Glutamatergic neuron (in vitro differentiated cells): ENCODE measurements at regions not wholly inside any gene's neighbourhood (a gene's known extent, or its start where the extent isn't known, plus 50 kb on each side); places are given as distances from the start of the nearest gene placed in this dataset.

ENCODE experiments used
- DNase-seq: peaks from one replicate; pipeline ENCODE4 v3.0.0; 2022
- H3K27ac Mint-ChIP-seq: one replicate; pipeline ENCODE4 v1.8.0; 2020; ENCODE audit warnings: mild to moderate bottlenecking, mixed read lengths, inconsistent platforms; ENCODE audit not compliant: unreplicated experiment
- H3K27me3 Mint-ChIP-seq: one replicate; pipeline ENCODE4 v1.8.0; 2020; ENCODE audit warnings: mild to moderate bottlenecking, moderate library complexity, mixed read lengths, inconsistent platforms; ENCODE audit not compliant: unreplicated experiment
- H3K36me3 Mint-ChIP-seq: one replicate; pipeline ENCODE4 v1.8.0; 2020; ENCODE audit warnings: mild to moderate bottlenecking, mixed read lengths, inconsistent platforms; ENCODE audit not compliant: unreplicated experiment
- H3K4me1 Mint-ChIP-seq: one replicate; pipeline ENCODE4 v1.8.0; 2020; ENCODE audit warnings: mild to moderate bottlenecking, low read depth, mixed read lengths, inconsistent platforms; ENCODE audit not compliant: unreplicated experiment
- H3K4me3 Mint-ChIP-seq: one replicate; pipeline ENCODE4 v1.8.0; 2020; ENCODE audit warnings: mild to moderate bottlenecking, mixed read lengths, inconsistent platforms; ENCODE audit not compliant: unreplicated experiment
- H3K9me3 Mint-ChIP-seq: one replicate; pipeline ENCODE4 v1.8.0; 2020; ENCODE audit warnings: mild to moderate bottlenecking, moderate library complexity, mixed read lengths, inconsistent platforms; ENCODE audit not compliant: unreplicated experiment
- CTCF ChIP-seq: fragments of 200-600 bp; sonication (generic); IDR thresholded peaks from one replicate; pipeline ENCODE4 v1.5.0; 2021; ENCODE audit not compliant: partially characterized antibody, unreplicated experiment

GRCh38 chr7:46993396-46993795 is 588.5 kb downstream of the TNS3 start:
- no peak overlapping the region for H3K27ac Mint-ChIP-seq

GRCh38 chr7:46990761-46991160 is 591.1 kb downstream of the TNS3 start:
- no peak for TF ChIP-seq CTCF

More at GRCh38 chr7:46993396-46993795, 588.5 kb downstream of the TNS3 start:
- Mint-ChIP-seq H3K4me1 (no peaks in the 10 kb centered on the region), H3K4me3 (no peak overlapping the region), H3K27me3 (no peaks in the 10 kb centered on the region), H3K36me3 (no peaks in the 10 kb centered on the region), H3K9me3 (no peaks in the 10 kb centered on the region)
- no peak for TF ChIP-seq CTCF
- DNase-seq: no peak

GRCh38 chr7:46989247-46989646 is 592.7 kb downstream of the TNS3 start:
- H3K4me1 Mint-ChIP-seq: no peaks in the 10 kb centered on the region
- no peak overlapping the region for H3K27ac Mint-ChIP-seq
- no peak overlapping the region for H3K4me3 Mint-ChIP-seq
- no peaks in the 10 kb centered on the region for H3K36me3 Mint-ChIP-seq
- TF ChIP-seq CTCF: no peak
- DNase-seq: no peak
- H3K9me3 Mint-ChIP-seq: no peaks in the 10 kb centered on the region
- no peaks in the 10 kb centered on the region for H3K27me3 Mint-ChIP-seq

More at GRCh38 chr7:46990761-46991160, 591.1 kb downstream of the TNS3 start:
- no peak overlapping the region for H3K27ac Mint-ChIP-seq
- no peaks in the 10 kb centered on the region for H3K9me3 Mint-ChIP-seq
- H3K4me1 Mint-ChIP-seq: no peaks in the 10 kb centered on the region
- no peaks in the 10 kb centered on the region for H3K27me3 Mint-ChIP-seq
- no peaks in the 10 kb centered on the region for H3K36me3 Mint-ChIP-seq
- no peak for DNase-seq
- H3K4me3 Mint-ChIP-seq: no peak overlapping the region

- DNase-seq: no peak
- Mint-ChIP-seq H3K27me3 (no peaks in the 10 kb centered on the region), H3K4me1 (no peaks in the 10 kb centered on the region), H3K36me3 (no peaks in the 10 kb centered on the region), H3K27ac (no peak overlapping the region), H3K4me3 (no peak overlapping the region), H3K9me3 (no peaks in the 10 kb centered on the region)
- TF ChIP-seq CTCF: no peak
These were observed 599.0 kb downstream of the TNS3 start for GRCh38 chr7:46982928-46983327.

GRCh38 chr7:46979439-46979838 is 602.5 kb downstream of the TNS3 start:
- Mint-ChIP-seq H3K27me3 (no peaks in the 10 kb centered on the region), H3K9me3 (no peaks in the 10 kb centered on the region), H3K4me3 (no peak overlapping the region), H3K4me1 (no peaks in the 10 kb centered on the region), H3K36me3 (no peaks in the 10 kb centered on the region), H3K27ac (no peak overlapping the region)
- TF ChIP-seq CTCF: no peak
- DNase-seq: no peak
